ENCODE measurements at regions not wholly inside any gene's neighbourhood (a gene's known extent, or its start where the extent isn't known, plus 50 kb on each side); places are given as distances from the start of the nearest gene placed in this dataset.
"Not testable (repeated sequence)": the region's sequence is repeated elsewhere in the genome, so short reads cannot be mapped to it uniquely, and the experiment has no call there.

DNA sequence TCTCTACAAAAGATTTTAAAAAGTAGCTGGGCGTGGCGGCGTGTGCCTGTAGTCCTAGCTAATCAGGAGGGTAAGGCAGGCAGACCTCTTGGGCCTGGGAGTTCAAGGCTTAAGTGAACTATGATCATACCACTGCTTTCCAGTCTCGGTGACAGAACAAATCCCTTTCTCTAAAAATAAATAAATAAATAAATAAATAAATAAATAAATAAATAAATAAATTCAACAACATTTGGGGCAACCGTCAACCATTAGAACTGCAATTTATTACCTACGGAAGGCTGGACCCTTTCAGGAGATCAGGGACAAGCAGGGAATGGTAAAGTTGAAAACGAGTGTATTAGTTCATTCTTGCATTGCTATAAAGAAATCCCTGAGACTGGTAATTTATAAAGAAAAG lies 136.2 kb upstream of the USP9X start:
- 74% methylated on average over 6 of the region's 7 CpGs for WGBS
- Histone ChIP-seq H3K27me3 (ENCODE audit: insufficient read depth, low read length) (no peaks in the 10 kb centered on the region), H3K4me3 (ENCODE audit: low read length) (no peak overlapping the region), H3K27ac (ENCODE audit: low read depth, low read length) (no peak overlapping the region), H3K9me3 (ENCODE audit: insufficient read depth, low read depth, low read length) (no peaks in the 10 kb centered on the region), H3K4me1 (ENCODE audit: insufficient read depth, low read length) (peaks cover 13% of the 10 kb centered on the region), H3K9ac (ENCODE audit: low read depth, low read length) (no peak overlapping the region), H3K36me3 (ENCODE audit: insufficient read depth, low read length) (no peaks in the 10 kb centered on the region)

DNA sequence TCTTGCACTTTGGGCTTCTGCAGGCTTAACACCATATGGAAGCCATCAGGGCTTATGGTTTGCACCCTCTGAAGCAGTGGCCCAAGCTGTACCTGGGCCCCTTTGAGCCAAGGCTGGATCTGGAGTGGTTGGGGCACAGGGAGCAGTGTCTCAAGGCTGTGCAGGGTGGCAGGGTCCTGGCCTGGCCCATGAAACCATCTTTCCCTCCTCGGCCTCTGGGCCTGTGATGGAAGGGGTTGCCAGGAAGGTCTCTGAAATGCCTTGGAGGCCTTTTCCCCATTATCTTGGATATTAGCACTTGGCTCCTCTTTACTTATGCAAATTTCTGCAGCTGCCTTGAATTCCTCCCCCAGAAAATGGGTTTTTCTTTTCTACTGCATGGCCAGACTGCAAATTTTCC lies 134.7 kb upstream of the USP9X start:
- Histone ChIP-seq H3K4me3 (ENCODE audit: low read length) (0 out of 2 replicates have a peak overlapping the region, but pooled peaks have one; percentile 16), H3K4me1 (ENCODE audit: insufficient read depth, low read length) (peaks cover 6% of the 10 kb centered on the region), H3K36me3 (ENCODE audit: insufficient read depth, low read length) (no peaks in the 10 kb centered on the region), H3K27ac (ENCODE audit: low read depth, low read length) (peak overlapping the region; percentile 93; the same call in 1 of the 2 replicates), H3K27me3 (ENCODE audit: insufficient read depth, low read length) (no peaks in the 10 kb centered on the region), H3K9ac (ENCODE audit: low read depth, low read length) (peak overlapping the region; percentile 62), H3K9me3 (ENCODE audit: insufficient read depth, low read depth, low read length) (no peaks in the 10 kb centered on the region)
- 0% methylated on average over 1 of the region's 1 CpG for WGBS

DNA sequence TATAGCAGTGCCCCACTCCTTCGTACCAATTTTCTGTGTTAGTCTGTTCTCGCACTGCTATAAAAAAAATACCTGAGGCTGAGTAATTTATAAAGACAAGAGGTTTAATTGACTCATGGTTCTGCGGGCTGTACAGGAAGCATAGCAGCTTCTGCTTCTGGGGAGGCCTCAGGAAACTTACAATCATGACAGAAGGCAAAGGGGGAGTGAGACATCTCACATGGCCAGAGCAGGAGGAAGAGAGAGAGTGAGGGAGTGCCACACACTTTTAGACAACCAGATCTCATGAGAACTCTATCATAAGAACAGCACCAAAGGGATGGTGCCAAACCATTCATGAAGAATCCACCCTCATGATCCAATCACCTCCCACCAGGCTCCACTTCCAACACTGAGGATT lies 133.8 kb upstream of the USP9X start:
- Histone ChIP-seq H3K9ac (ENCODE audit: low read depth, low read length) (peak overlapping the region; percentile 52; the same call in 1 of the 2 replicates), H3K27ac (ENCODE audit: low read depth, low read length) (peak overlapping the region; percentile 89; the same call in 1 of the 2 replicates)
- not testable (repeated sequence) for H3K9me3 ChIP-seq (ENCODE audit: insufficient read depth, low read depth, low read length); H3K36me3 ChIP-seq (ENCODE audit: insufficient read depth, low read length); H3K4me1 ChIP-seq (ENCODE audit: insufficient read depth, low read length); H3K4me3 ChIP-seq (ENCODE audit: low read length); H3K27me3 ChIP-seq (ENCODE audit: insufficient read depth, low read length)
- 87% methylated on average over 3 of the region's 3 CpGs for WGBS

DNA sequence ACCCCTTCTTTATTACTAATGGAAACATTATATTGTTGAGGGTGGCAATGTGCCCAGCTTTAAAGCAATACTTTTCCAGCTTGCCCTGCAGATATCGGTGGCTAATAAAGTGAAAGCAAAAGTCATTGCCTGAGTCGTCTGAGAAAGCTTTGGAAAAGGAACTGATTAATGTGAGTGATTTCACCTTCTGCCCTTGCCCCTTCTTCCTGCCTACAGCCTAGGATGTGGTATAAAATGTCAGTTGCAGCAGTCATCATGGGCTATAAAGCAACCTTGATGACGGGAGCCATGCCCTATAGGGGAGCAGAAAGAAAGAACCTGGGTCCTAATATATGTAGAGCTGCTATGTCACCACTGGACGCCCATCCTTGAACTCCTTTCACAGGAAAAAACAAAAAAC lies 132.4 kb upstream of the USP9X start:
- Histone ChIP-seq H3K4me1 (ENCODE audit: insufficient read depth, low read length) (peaks cover 6% of the 10 kb centered on the region; the same call in 1 of the 2 replicates), H3K27me3 (ENCODE audit: insufficient read depth, low read length) (no peaks in the 10 kb centered on the region), H3K9ac (ENCODE audit: low read depth, low read length) (no peak overlapping the region), H3K9me3 (ENCODE audit: insufficient read depth, low read depth, low read length) (no peaks in the 10 kb centered on the region), H3K4me3 (ENCODE audit: low read length) (no peak overlapping the region), H3K36me3 (ENCODE audit: insufficient read depth, low read length) (no peaks in the 10 kb centered on the region), H3K27ac (ENCODE audit: low read depth, low read length) (no peak overlapping the region)
- WGBS, result 91% methylated on average over 3 of the region's 4 CpGs

DNA sequence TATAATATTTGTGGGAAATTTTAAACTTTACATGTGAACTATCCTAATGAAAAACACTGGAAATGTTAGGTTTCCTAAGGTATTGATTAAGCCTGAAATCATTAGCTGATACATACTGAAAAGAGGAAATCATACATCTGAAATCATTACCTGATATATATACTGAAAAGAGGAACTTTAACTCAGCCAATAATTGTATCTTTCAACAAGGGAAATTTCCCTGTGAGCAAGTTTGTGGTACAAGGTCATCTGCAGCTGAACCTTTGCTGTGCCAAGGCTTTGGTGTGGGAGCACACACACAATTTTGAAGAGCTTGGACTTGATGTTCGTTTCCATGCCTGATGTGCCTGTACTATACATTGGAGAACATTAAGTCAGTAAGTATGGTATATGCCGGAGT lies 131.9 kb upstream of the USP9X start:
- no peaks in the 10 kb centered on the region for H3K27me3 ChIP-seq (ENCODE audit: insufficient read depth, low read length)
- no peak overlapping the region for H3K9ac ChIP-seq (ENCODE audit: low read depth, low read length)

DNA sequence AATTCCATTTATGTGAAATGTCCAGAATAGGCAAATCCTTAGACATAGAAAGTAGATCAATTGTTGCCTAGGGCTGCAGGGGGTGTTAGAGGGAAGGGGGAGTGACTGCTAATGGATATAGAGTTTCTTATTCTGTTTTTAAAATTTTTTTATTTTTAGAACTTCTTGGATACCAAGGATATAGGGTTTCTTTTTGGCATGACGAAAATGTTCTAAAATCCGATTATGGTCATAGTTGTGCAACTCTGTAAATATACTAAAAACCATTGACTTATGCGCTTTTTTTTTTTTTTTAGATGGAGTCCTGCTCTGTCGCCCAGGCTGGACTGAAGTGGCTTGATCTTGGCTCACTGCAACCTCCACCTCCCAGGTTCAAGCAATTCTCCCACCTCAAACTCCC lies 125.2 kb upstream of the USP9X start:
- no peaks in the 10 kb centered on the region for H3K27me3 ChIP-seq (ENCODE audit: insufficient read depth, low read length)
- H3K36me3 ChIP-seq (ENCODE audit: insufficient read depth, low read length), result no peaks in the 10 kb centered on the region
- H3K27ac ChIP-seq (ENCODE audit: low read depth, low read length), result no peak overlapping the region
- 100% methylated on average over 1 of the region's 4 CpGs for WGBS
- H3K4me1 ChIP-seq (ENCODE audit: insufficient read depth, low read length), result no peaks in the 10 kb centered on the region
- no peak overlapping the region for H3K4me3 ChIP-seq (ENCODE audit: low read length)
- no peak overlapping the region for H3K9ac ChIP-seq (ENCODE audit: low read depth, low read length)
- peaks cover 5% of the 10 kb centered on the region; the same call in 1 of the 2 replicates for H3K9me3 ChIP-seq (ENCODE audit: insufficient read depth, low read depth, low read length)

More for the DNA sequence above, 131.9 kb upstream of the USP9X start:
- Histone ChIP-seq H3K4me3 (ENCODE audit: low read length) (no peak overlapping the region), H3K9me3 (ENCODE audit: insufficient read depth, low read depth, low read length) (no peaks in the 10 kb centered on the region), H3K36me3 (ENCODE audit: insufficient read depth, low read length) (no peaks in the 10 kb centered on the region), H3K27ac (ENCODE audit: low read depth, low read length) (no peak overlapping the region), H3K4me1 (ENCODE audit: insufficient read depth, low read length) (peaks cover 6% of the 10 kb centered on the region; the same call in 1 of the 2 replicates)
- WGBS, result 93% methylated on average over 2 of the region's 2 CpGs

DNA sequence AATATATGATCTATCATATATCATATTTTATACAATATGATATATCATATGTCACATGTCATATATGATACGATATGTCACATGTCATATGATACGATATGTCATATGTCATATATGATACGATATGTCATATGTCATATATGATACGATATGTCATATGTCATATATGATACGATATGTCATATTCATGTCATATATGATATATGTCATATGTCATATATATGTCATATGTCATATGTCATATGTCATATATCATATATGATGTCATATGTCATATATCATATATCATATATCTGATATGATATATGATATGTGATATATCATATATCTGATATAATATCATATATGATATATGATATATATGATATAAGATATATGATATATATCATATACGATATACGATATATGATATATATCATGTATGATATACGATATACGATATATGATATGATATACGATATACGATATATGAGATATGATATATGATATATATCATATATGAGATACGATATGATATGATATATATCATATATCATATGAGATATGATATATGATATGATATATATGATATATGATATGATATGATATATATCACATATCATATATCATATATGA lies 122.3 kb upstream of the USP9X start:
- Histone ChIP-seq H3K9ac (ENCODE audit: low read depth, low read length) (no peak overlapping the region), H3K9me3 (ENCODE audit: insufficient read depth, low read depth, low read length) (peaks cover 5% of the 10 kb centered on the region; the same call in 1 of the 2 replicates), H3K27ac (ENCODE audit: low read depth, low read length) (no peak overlapping the region), H3K4me1 (ENCODE audit: insufficient read depth, low read length) (no peaks in the 10 kb centered on the region), H3K4me3 (ENCODE audit: low read length) (no peak overlapping the region), H3K27me3 (ENCODE audit: insufficient read depth, low read length) (no peaks in the 10 kb centered on the region), H3K36me3 (ENCODE audit: insufficient read depth, low read length) (no peaks in the 10 kb centered on the region)
- no CpG with 5 or more reads among the region's 12 CpGs for WGBS

DNA sequence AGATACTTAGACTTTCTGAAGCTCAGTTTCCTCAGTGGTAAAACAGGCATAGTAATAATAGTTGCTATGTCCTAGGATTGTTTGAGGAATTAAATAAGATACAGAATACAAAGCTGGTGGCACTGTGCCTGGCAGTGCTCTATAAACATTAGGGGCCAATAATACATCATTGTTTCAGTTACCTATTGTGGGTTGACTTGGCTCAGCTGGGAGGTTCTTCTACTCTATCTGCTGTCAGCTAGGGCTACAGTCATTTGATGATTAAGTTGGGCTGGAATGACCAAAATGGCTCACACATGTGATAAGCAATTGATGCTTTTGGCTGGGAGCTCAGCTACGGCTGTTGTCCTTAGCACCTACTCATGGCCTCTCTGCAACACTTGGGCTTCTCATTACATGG lies 121.2 kb upstream of the USP9X start:
- H3K27ac ChIP-seq (ENCODE audit: low read depth, low read length), result no peak overlapping the region
- no peak overlapping the region for H3K9ac ChIP-seq (ENCODE audit: low read depth, low read length)
- no peaks in the 10 kb centered on the region for H3K27me3 ChIP-seq (ENCODE audit: insufficient read depth, low read length)
- peaks cover 5% of the 10 kb centered on the region; the same call in 1 of the 2 replicates for H3K9me3 ChIP-seq (ENCODE audit: insufficient read depth, low read depth, low read length)
- H3K4me1 ChIP-seq (ENCODE audit: insufficient read depth, low read length), result no peaks in the 10 kb centered on the region
- WGBS, result 93% methylated on average over 1 of the region's 1 CpG
- no peaks in the 10 kb centered on the region for H3K36me3 ChIP-seq (ENCODE audit: insufficient read depth, low read length)
- no peak overlapping the region for H3K4me3 ChIP-seq (ENCODE audit: low read length)

DNA sequence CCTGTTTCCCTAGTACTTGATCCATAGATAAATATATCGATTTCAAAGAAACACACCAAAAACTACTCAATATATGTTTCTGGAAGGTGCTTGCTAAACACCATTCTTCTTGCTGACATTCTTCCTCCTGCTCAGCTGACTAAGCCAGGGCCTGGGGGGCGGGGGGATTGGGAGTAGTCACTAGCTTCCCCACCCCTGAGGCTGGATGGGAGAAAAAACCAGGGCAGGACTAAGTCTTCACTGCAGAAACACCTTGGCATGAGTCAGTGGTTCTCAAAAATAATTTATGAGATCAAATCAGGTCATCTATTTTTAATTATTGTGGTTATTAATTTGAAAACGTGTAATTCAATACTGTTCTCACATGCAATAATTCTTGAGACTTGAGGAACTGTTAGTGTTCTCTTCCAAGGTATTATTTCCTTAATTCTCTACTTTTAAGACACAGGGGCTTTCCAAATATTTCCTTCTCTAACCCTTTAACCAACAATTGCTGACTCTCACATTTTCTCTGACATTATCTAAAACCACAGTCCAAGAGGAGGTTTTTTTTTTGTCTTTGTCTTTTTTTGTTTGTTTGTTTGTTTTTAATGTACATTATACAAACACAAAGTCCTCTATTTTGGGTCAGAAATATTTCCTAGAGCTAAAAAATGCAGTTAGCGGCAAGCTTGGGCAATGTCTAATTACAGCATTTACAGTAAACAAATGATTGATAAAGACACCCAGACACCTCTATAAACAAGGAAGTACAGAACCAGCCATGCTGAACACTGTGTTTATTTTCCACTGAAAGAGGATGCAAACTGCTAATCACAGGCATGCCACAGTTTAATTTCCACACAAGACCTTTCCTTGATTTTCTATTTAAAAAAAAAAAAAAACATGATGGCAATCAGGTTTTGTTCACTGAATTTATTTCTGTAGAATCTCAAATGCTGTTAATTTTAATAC lies 120.3 kb upstream of the USP9X start:
- Histone ChIP-seq H3K9ac (ENCODE audit: low read depth, low read length) (no peak overlapping the region), H3K9me3 (ENCODE audit: insufficient read depth, low read depth, low read length) (peaks cover 5% of the 10 kb centered on the region; the same call in 1 of the 2 replicates), H3K36me3 (ENCODE audit: insufficient read depth, low read length) (no peaks in the 10 kb centered on the region), H3K27ac (ENCODE audit: low read depth, low read length) (no peak overlapping the region), H3K4me1 (ENCODE audit: insufficient read depth, low read length) (no peaks in the 10 kb centered on the region), H3K27me3 (ENCODE audit: insufficient read depth, low read length) (no peaks in the 10 kb centered on the region), H3K4me3 (ENCODE audit: low read length) (no peak overlapping the region)
- 91% methylated on average over 2 of the region's 4 CpGs for WGBS

DNA sequence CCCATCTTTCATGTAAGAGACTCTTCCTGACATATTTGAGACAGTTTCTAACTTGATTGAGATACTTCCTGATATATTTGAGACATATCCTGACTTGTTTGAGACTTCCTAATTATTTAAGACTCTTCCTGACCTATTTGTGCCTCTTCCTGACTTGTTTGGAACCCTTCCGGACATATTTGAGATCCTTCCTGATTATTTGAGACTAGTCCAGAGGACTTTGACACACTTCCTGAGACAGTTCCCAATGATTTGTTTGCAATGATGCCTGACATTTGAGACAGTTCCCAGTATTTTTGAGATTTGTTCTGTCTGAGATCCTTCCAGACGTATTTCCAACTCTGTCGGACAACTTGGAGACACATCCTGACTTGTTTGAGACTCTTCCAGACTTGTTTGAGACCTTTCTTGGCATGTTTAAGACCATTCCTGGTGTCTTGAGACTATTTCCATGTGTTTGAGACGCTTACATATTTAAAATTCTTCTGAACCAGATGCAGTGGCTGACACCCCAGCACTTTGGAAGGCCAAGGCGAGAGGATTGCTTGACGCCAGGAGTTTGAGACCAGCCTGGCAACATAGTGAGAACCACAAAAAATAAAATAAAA lies 118.9 kb upstream of the USP9X start:
- Histone ChIP-seq H3K4me3 (ENCODE audit: low read length) (no peak overlapping the region), H3K4me1 (ENCODE audit: insufficient read depth, low read length) (no peaks in the 10 kb centered on the region; the same call in 1 of the 2 replicates), H3K9me3 (ENCODE audit: insufficient read depth, low read depth, low read length) (peaks cover 5% of the 10 kb centered on the region; the same call in 1 of the 2 replicates), H3K9ac (ENCODE audit: low read depth, low read length) (no peak overlapping the region), H3K27ac (ENCODE audit: low read depth, low read length) (no peak overlapping the region), H3K36me3 (ENCODE audit: insufficient read depth, low read length) (no peaks in the 10 kb centered on the region), H3K27me3 (ENCODE audit: insufficient read depth, low read length) (no peaks in the 10 kb centered on the region)
- WGBS, result 94% methylated on average over 6 of the region's 6 CpGs

DNA sequence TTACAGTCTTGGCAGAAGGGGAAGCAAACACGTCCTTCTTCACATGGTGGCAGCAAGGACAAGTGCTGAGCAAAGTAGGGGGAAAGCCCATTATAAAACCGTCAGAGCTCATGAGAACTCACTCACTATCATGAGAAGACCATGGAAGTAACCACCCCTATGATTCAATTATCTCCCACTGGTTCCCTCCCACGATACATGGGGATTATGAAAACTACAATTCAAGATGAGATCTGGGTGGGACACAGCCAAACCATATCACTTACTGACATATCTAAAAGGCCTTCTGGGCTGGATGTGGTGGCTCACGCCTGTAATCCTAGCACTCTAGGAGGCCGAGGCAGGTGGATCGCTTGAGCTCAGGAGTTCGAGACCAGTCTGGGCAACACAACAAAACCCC lies 117.1 kb upstream of the USP9X start:
- no peaks in the 10 kb centered on the region for H3K36me3 ChIP-seq (ENCODE audit: insufficient read depth, low read length)
- no peak overlapping the region for H3K27ac ChIP-seq (ENCODE audit: low read depth, low read length)
- peaks cover 5% of the 10 kb centered on the region; the same call in 1 of the 2 replicates for H3K9me3 ChIP-seq (ENCODE audit: insufficient read depth, low read depth, low read length)
- H3K27me3 ChIP-seq (ENCODE audit: insufficient read depth, low read length), result no peaks in the 10 kb centered on the region
- no peak overlapping the region for H3K4me3 ChIP-seq (ENCODE audit: low read length)
- WGBS, result 98% methylated on average over 7 of the region's 7 CpGs
- H3K4me1 ChIP-seq (ENCODE audit: insufficient read depth, low read length), result no peaks in the 10 kb centered on the region; the same call in 1 of the 2 replicates
- no peak overlapping the region for H3K9ac ChIP-seq (ENCODE audit: low read depth, low read length)
